Keratinocyte (primary cell): ENCODE measurements at regions not wholly inside any gene's neighbourhood (a gene's known extent, or its start where the extent isn't known, plus 50 kb on each side); places are given as distances from the start of the nearest gene placed in this dataset.

Source experiments
- DNase-seq: peaks from one replicate; pipeline ENCODE4 v3.0.0-alpha.2; 2011; ENCODE audit warnings: low read depth, missing footprints, low spot score
- FAIRE-seq: peaks from 2 replicates; lab custom pipeline; 2011; peaks lifted over from hg19 to GRCh38; lab: Jason Lieb, UNC
- H2AFZ ChIP-seq: 2 replicates; pipeline ENCODE4 v1.6.0; 2012; ENCODE audit warnings: low read length, control low read depth, inconsistent platforms; ENCODE audit not compliant: control insufficient read depth
- H3K27ac ChIP-seq: 2 replicates; pipeline ENCODE4 v1.5.1; 2011; ENCODE audit warnings: low read length; ENCODE audit not compliant: control insufficient read depth, insufficient read depth
- H3K27me3 ChIP-seq: 3 replicates; pipeline ENCODE4 v1.6.0; 2011; ENCODE audit warnings: low read length; ENCODE audit not compliant: control insufficient read depth, insufficient read depth; ENCODE audit errors: extremely low read depth
- H3K36me3 ChIP-seq, 2 experiments: 2 replicates in 1 of 2; 3 replicates in 1 of 2; pipeline ENCODE4 v1.5.1; 2011; ENCODE audit warnings: low read length in 2 of 2, mild to moderate bottlenecking in 1 of 2; ENCODE audit not compliant: control insufficient read depth in 2 of 2, insufficient read depth in 2 of 2; ENCODE audit errors: extremely low read depth in 1 of 2
- H3K4me1 ChIP-seq: 3 replicates; pipeline ENCODE4 v1.5.1; 2011; ENCODE audit warnings: low read length; ENCODE audit not compliant: control insufficient read depth, insufficient read depth; ENCODE audit errors: extremely low read depth
- H3K4me2 ChIP-seq: 3 replicates; pipeline ENCODE4 v1.6.0; 2011; ENCODE audit warnings: low read depth, low read length; ENCODE audit not compliant: control insufficient read depth, insufficient read depth; ENCODE audit errors: extremely low read depth
- H3K4me3 ChIP-seq, 3 experiments: fragments of 200-600 bp in 1 of 3; sonication (generic) in 1 of 3; 2 replicates in 2 of 3; 3 replicates in 1 of 3; pipeline ENCODE4 v1.5.1; 2011 to 2016; ENCODE audit warnings: low read length in 3 of 3, mild to moderate bottlenecking in 3 of 3, control low read depth in 2 of 3, inconsistent platforms in 1 of 3, low read depth in 1 of 3, mixed read lengths in 1 of 3, mixed run types in 1 of 3, moderate library complexity in 1 of 3; ENCODE audit not compliant: control insufficient read depth in 2 of 3, insufficient read depth in 2 of 3; ENCODE audit errors: extremely low read depth in 1 of 3
- H3K79me2 ChIP-seq: 2 replicates; pipeline ENCODE4 v1.6.0; 2012; ENCODE audit warnings: low read length; ENCODE audit not compliant: control insufficient read depth, insufficient read depth
- H3K9ac ChIP-seq: 3 replicates; pipeline ENCODE4 v1.6.0; 2011; ENCODE audit warnings: low read length; ENCODE audit not compliant: control insufficient read depth, insufficient read depth; ENCODE audit errors: extremely low read depth
- H3K9me1 ChIP-seq: 3 replicates; pipeline ENCODE4 v1.6.0; 2011; ENCODE audit warnings: low read length; ENCODE audit not compliant: control insufficient read depth, insufficient read depth; ENCODE audit errors: extremely low read depth
- H3K9me3 ChIP-seq: 2 replicates; pipeline ENCODE4 v1.5.1; 2012; ENCODE audit warnings: low read depth, low read length; ENCODE audit not compliant: control insufficient read depth
- H4K20me1 ChIP-seq: 3 replicates; pipeline ENCODE4 v1.6.0; 2011; ENCODE audit warnings: low read length; ENCODE audit not compliant: control insufficient read depth, insufficient read depth; ENCODE audit errors: extremely low read depth
- CTCF ChIP-seq, 3 experiments: IDR thresholded peaks in 1 of 3; conservative IDR thresholded peaks in 1 of 3; optimal IDR thresholded peaks in 1 of 3; 2 replicates in 2 of 3; 3 replicates in 1 of 3; pipeline versions ENCODE3 to v1.5.1; 2011; ENCODE audit warnings: low read length in 3 of 3, mild to moderate bottlenecking in 3 of 3, moderate library complexity in 2 of 3, control low read depth in 1 of 3, inconsistent platforms in 1 of 3; ENCODE audit not compliant: insufficient read depth in 2 of 3; ENCODE audit errors: extremely low read depth in 1 of 3
- EZH2 ChIP-seq: IDR thresholded peaks from one replicate; pipeline ENCODE4 v1.6.1; 2012; ENCODE audit warnings: inconsistent platforms, mild to moderate bottlenecking, low read length, moderate library complexity
- dilution Hi-C: fragments of 300-500 bp; cut with MboI; formaldehyde crosslinking; loops from one replicate; pipeline ENCODE4 v1.7.0; 2020; ENCODE audit warnings: low sequenced_read_pairs; ENCODE audit not compliant: extremely low pct_ligation_motif_present

- Histone ChIP-seq H3K27me3 (no peaks in the 10 kb centered on the region), H3K36me3 (no peaks in the 10 kb centered on the region), H3K4me1 (no peaks in the 10 kb centered on the region), H3K9me1 (no peaks in the 10 kb centered on the region), H3K79me2 (no peaks in the 10 kb centered on the region), H3K4me2 (no peak overlapping the region), H3K9ac (no peak overlapping the region), H3K9me3 (no peaks in the 10 kb centered on the region), H3K27ac (no peak overlapping the region), H3K4me3 (no peak overlapping the region), H4K20me1 (no peaks in the 10 kb centered on the region), H2AFZ (no peak overlapping the region)
- DNase-seq (no peak), FAIRE-seq (no peak)
- dilution Hi-C loops: no loop called here
- TF ChIP-seq EZH2 (no peak), CTCF (optimal IDR thresholded peaks at IDR 0.05 in 1 of 3, IDR thresholded peaks at IDR 0.05 in 1 of 3, conservative IDR thresholded peaks at IDR 0.05 in 1 of 3; ENCODE audit: extremely low read depth in 1 of 3, insufficient read depth in 2 of 3, low read length in 3 of 3) (no peak)
Observed at GRCh38 chr1:194241215-194241614, 1054.8 kb upstream of the B3GALT2 start.

- no peak overlapping the region for H3K9ac ChIP-seq
- DNase-seq: no peak
- dilution Hi-C loops: no loop called here
- H3K4me1 ChIP-seq: no peaks in the 10 kb centered on the region
- no peak overlapping the region for H3K4me3 ChIP-seq
- no peaks in the 10 kb centered on the region for H3K27me3 ChIP-seq
- H3K9me3 ChIP-seq: no peaks in the 10 kb centered on the region
- no peaks in the 10 kb centered on the region for H3K79me2 ChIP-seq
- no peaks in the 10 kb centered on the region for H4K20me1 ChIP-seq
- no peaks in the 10 kb centered on the region for H3K9me1 ChIP-seq
- no peak overlapping the region for H3K27ac ChIP-seq
- H2AFZ ChIP-seq: no peak overlapping the region
- no peak for TF ChIP-seq EZH2
- no peak overlapping the region for H3K4me2 ChIP-seq
- no peaks in the 10 kb centered on the region for H3K36me3 ChIP-seq
- no peak for FAIRE-seq
Observed at GRCh38 chr1:194233069-194233468, 1046.7 kb upstream of the B3GALT2 start.

- Histone ChIP-seq H3K9me3 (no peaks in the 10 kb centered on the region), H3K27ac (no peak overlapping the region), H3K4me2 (no peak overlapping the region), H3K9me1 (no peaks in the 10 kb centered on the region), H3K9ac (no peak overlapping the region), H3K27me3 (no peaks in the 10 kb centered on the region), H4K20me1 (no peaks in the 10 kb centered on the region), H3K4me3 (no peak overlapping the region), H3K4me1 (no peaks in the 10 kb centered on the region), H3K36me3 (no peaks in the 10 kb centered on the region), H2AFZ (no peak overlapping the region), H3K79me2 (no peaks in the 10 kb centered on the region)
- TF ChIP-seq CTCF (optimal IDR thresholded peaks at IDR 0.05 in 1 of 3, IDR thresholded peaks at IDR 0.05 in 1 of 3, conservative IDR thresholded peaks at IDR 0.05 in 1 of 3; ENCODE audit: extremely low read depth in 1 of 3, insufficient read depth in 2 of 3, low read length in 3 of 3) (no peak), EZH2 (no peak)
- DNase-seq (no peak), FAIRE-seq (no peak)
- dilution Hi-C loops: no loop called here
Observed at GRCh38 chr1:194230351-194231144, 1044.1 kb upstream of the B3GALT2 start.
